HG02763 (cell line): ENCODE measurements at regions not wholly inside any gene's neighbourhood (a gene's known extent, or its start where the extent isn't known, plus 50 kb on each side); places are given as distances from the start of the nearest gene placed in this dataset.

Source experiments
- ATAC-seq: cut with Tn5 transposase; IDR thresholded peaks from one replicate; pipeline ENCODE4 v1.9.1; 2021; ENCODE audit warnings: mild to moderate bottlenecking, moderate library complexity; ENCODE audit not compliant: unreplicated experiment

DNA sequence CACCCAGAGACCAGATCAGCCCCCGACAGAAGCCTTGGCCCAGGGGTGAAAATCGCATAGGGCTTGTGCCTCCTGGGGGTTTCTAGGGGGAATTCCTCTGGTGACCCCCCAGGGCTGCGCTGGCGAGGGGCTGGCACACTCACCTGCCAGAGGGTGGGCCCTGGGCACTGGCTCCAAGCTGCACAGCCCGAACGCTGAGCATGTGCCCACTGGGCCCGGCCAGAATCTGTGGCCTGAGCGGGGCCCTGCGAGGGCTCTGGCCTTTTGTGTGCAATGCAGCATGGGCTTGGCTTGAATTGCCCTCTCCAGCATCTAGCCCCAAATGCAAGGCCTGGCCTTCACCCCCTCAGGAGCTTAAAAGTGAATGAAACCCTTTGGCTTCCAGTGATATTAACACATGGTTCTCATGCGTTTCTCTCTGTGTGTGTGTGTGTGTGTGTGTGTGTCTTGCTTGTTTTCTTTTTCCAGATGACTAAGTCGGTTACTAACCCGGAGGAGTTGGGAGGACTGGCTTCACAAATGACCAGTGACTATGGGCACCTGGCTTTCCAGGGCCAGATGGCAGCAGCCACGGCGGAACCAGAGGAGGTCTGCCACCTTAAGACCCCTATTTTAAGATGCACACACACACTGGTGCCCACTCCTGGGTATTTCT is 259.1 kb upstream of the TPM1 start:
- no peak for ATAC-seq

DNA sequence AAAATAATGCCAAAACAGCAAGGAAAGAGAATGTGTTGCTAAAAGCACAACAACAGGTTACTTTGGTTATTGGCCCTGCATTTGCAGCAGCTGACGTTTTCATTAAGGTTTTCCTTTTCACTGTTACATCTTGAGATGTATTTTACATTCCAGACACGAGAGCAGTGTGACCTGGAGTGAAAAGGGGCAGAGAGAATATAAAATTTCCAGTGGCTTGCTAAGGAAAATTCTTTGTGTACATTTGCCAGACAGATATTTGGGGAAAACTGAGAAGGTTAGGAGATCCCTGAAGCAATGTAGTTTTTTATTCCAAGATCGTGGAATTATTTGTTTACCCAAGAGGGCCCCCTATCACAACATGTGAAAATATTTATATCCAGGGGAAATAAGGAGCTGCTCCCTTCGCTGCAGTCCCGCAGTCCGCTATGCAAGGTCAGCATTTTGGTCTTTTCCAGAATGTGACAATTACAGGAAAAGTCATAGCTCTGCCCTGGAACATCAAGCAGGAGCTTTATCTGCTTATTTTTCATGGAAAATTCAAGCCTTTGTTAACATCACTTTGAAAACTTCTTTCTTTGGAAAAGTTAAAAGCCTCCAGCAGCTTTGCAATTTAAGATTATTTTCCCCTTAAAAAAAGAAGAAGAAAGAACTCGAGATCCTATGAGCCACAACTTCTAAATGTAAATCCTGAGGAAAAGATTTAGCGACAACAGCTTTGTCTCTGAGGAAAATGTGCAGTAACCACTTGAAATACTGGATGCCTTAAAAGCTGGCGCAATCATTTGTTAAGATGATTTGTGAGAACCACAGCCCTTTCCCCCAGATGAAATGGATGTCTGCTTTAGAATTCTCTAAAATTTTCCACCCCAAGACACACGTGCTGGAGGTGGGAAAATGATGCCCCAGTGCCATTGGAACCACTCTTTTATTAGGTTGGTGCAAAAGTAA is 256.4 kb upstream of the TPM1 start:
- ATAC-seq, result no peak

DNA sequence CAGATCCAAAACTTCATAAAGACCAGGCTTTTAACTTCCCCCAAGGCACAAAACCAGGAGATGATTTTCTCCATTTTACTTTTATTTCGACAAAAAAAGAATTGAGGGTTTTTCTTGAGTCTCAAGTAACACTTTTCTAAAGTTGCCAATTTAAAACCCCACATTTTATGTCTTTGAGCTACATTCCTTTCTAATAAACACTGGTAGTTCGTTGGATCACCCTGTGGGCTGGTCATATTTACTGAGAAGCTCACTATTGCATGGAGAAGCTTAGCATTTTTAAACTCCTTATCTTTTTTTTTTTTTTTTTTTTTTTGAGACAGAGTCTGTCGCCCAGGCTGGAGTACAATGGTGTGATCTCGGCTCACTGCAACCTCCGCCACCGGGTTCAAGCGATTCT is 255.1 kb upstream of the TPM1 start:
- ATAC-seq, result no peak

DNA sequence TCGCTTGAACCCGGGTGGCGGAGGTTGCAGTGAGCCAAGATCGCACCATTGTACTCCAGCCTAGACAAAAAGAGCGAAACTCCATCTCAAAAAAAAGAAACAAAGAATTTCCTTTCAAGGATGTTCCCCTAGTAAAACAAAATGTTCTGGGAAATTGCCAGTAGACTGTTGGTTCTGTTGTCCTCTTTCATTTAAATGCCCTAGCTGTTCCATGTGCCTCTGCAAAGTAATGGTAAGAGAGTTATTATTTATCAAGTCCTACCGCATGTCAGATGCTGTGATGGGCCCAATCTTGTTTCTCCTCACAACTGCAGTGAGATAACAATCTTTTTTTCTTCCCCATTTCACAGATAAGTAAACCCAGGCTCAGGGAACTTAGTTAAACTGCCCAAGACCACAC is 254.3 kb upstream of the TPM1 start:
- no peak for ATAC-seq

DNA sequence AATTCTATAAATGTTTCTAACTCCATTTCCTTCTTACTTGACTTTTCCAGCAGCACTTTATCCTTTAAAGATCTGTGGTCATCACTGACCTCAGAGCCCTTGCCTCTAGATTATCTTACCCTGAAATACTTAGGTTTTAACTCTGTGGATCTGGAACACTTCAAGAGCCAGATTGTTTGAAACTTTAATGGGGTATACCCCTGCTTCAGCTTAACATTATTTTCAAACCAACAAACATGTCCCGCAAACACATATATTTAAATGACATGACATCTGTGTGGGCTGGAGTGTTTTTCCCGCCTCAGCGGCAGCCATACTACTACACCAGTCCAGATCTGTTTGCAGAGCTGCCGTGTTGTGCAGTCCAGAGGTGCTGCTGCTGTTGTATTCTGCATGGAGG is 252.0 kb upstream of the TPM1 start:
- ATAC-seq, result no peak

DNA sequence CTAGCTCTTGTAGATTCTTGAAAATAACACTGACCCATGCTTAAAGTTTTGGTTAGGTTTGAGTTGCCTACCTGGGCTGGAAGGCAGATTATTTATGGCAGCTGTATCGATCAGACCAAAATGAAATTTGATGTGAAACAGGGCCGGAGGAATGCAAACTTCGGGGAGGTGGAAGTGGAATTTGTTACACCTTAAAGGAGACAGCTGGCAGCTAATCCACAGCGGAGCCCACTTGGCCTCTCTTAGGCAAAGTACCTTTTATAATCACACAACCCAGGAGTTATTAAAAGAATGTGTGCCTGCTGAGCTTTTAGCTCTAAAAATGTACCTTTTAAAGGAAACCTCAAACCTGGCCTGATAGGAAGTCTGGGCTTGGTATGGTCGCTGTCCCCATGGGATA is 250.9 kb upstream of the TPM1 start:
- ATAC-seq, result no peak

DNA sequence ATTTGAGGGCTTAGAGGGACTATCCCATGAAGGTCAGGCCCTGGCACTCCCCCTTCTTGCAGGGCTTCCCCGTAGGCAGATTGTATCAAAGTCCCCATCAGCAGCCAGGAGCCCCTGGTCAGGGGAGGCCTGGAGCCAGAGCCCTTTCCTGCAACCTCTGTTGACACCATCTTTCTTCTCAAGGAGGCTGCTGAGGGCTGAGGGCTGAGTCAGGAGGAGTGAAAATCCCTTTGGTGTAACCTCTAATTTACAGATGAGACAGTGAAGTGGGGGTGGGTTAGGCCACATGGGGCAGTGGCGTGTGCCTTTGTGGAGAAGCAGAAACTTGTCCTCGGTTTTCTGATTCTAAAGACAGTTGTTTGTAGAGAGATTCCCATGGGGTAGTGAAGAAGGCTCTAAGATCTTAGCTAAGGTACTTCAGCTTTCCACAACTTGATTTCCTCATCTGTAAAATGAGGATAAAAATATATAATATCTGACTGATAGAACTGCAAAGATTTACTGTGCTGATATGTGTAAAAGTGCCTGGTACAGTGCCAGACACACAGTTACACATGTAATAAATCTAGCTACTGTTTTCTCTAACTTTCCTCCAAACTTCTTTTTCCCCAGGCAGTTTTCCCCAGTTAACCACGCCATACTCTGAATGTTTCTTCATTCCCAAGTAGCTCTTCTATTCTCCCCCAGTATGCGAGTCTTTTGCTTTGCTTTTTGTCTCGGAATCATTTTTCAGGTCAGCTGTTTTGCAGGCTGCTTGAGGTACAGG is 249.4 kb upstream of the TPM1 start:
- no peak for ATAC-seq

DNA sequence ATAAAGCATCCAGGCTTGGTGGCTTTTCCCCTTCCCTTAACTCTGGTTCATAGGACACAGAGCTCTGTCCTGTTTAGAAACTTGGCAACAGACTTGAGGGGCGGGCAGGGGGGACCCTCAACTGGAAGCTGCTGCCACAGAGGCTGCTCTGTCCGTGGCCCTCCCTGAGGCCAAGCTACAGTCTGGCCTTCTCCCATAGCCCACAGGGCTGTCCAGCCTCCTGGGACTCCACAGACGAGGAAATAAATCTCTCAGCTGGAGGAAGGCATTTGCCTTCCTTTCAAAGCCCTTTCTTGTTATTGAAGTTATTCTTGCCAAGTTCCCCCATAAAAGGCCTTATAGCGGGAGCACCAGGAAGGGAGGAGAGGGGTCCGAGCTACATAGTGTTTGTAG is 248.8 kb upstream of the TPM1 start:
- ATAC-seq, result no peak

DNA sequence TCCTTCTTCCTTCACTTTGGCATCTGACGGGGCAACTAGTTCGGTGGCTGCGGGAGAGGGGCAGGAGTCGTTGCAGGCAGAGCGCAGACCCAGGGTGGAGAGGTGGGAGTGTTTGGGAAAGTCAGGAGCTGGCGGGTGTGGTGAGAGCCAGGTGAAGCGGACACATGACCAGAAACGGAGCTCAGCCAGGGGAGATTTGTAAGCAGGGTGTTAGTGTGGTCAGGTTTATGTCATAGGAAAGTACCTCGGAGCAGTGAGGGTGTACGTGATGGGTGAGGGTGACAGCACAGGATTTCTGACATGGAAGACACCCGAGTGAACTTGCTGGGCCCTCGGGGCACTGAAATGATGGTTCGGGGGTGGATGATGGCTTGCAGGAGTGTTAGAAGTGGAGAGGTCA is 247.4 kb upstream of the TPM1 start:
- ATAC-seq, result no peak

DNA sequence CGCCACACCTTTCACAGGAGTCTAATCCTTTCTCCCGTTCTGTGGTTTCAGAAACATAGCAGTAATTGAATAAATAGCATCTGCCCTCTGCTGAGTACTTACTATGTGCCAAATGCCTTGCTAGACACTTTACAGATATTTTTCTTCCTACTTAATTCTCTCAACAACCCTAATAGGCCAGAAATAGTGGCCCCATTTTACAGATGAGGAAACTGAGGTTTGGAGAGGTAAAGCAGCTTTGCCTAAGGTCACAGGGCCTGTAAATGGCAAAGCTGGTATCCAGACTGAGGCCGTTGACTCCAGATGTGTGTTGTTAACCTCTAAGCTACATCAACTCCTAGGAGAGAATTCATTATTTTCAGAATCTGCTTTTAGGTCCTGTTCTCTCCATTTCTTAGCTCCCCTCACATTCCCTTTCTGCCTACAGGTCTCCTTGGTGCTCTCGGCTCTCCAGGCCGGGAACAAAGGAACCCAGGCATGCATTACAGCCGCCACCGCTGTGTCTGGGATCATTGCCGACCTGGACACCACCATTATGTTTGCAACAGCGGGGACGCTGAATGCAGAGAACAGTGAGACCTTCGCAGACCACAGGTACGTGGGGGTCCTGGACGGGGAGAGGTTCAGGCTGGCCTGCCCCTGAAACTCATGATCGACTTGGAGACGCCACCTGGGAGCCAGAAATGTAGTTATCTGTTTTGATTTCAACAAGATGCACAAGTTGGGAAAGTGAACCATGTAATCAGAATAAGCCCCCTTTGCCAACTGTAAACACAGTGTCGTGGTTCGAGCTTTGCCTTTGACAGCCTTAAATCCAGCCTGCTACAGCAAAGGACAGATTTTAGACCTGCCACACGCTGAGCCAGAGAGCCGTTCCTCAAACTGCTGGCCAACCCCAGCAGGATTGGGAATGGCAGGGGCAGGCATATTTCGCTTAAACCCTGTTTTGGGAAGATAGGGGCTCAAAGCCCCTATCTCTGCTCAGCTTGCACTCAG is 246.5 kb upstream of the TPM1 start:
- no peak for ATAC-seq

DNA sequence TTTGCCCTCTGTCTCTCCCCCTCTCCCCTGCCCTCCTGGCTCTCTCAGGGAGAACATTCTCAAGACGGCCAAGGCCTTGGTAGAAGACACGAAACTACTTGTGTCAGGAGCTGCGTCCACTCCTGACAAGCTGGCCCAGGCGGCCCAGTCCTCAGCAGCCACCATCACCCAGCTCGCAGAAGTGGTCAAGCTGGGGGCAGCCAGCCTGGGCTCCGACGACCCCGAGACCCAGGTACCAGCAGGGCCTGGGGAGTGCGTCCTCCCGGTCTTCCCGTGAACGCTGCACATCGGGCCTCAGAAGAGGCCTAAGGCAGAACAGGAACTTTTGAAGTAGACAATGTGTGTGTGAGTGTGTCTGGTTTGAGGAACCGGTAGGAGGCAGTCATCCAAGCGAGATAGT is 245.4 kb upstream of the TPM1 start:
- no peak for ATAC-seq

DNA sequence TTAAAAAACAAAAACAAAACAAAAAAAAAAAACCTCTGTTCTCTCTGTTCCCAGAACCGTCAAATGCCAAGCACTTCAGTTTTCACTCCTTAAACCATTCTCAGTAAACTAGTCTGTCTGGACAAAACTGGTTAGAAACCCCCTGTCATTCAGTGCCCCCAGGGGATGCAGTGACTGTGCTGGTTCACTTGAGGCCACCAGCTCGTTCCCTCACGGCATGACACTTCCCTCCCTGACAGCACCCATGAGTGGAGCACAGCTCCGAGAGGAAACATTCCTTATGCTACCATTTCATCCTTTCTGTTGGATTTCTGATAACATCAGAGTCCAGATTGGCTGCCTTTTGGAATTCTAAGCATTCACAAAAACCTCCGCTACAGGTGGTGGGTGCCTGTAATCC is 244.0 kb upstream of the TPM1 start:
- ATAC-seq, result no peak

DNA sequence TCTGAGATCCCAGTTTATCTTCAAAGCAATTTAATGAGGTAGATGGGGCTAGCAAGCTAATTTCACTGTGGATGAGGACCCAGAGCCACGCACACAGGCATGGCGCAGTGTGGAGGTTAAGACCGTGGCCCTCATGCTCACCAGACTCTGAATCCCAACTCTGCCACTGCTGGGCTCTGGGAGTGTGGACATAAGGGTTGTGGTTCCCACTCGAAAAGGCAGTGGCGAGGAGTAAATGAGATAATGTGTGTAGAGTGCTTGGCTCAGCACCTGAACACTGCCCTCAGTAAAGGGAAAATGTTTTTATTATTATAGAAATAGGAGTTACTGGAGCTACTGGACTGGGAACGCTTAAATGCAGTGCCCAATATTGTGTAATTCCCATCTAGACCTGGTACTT is 243.5 kb upstream of the TPM1 start:
- ATAC-seq, result no peak

DNA sequence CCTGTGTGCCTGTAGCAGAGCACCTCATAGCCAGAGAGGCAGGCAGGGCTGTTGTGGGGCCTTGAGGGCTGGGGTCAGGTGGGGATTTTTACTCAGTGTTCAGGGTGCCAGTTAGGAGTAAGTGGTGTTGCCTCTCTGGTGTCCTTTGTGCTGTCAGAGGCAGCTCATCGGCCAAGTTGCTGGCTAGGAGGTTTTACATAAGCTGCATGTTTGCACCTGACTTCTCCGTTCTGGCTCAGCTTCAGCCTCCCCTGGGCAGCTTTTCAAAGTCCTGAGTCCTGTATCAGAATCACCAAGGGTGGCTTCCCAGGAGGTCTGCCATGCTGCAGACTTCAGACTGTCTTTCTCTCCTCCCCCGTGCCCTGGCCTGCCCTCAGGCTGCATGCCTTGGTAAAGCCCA is 242.6 kb upstream of the TPM1 start:
- no peak for ATAC-seq

DNA sequence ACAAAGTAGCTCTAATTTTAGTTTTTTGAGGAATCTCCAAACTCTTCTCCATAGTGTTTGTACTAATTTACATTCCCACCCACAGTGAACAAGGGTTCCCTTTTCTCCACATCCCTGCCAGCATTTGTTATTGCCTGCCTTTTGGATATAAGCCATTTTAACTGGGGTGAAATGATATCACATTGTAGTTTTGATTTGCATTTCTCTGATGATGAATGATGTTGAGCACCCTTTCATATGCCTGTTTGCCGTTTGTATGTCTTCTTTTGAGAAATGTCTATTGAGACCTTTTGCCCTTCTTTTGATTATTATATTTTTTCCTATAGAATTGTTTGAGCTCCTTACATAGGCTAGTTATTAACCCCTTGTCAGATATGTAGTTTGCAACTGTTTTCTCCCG is 239.9 kb upstream of the TPM1 start:
- ATAC-seq, result no peak

DNA sequence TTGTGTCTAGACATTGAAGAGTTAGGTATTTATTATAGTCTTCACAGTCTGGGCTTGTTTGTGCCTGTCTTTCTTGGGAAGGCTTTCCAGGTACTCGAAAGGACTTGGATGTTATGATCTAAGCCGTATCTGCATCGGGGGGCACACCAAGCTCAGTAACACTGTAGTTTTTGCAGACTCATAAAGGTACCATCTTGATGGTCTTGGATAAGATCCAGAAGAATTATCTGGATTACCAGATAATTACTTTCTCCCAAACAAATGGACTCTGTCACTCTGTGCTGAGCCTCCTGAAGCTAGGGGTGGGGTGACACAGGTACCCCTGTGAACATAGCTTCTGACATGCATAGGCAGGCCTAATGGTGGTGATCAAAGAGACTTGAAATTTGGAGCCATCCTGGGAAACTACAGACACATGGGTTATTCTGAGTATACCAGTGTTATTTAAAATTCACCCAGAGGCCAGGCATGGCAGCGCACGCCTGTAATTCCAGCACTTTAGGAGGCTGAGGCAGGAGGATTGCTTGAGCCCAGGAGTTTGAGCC is 238.6 kb upstream of the TPM1 start:
- ATAC-seq, result no peak

DNA sequence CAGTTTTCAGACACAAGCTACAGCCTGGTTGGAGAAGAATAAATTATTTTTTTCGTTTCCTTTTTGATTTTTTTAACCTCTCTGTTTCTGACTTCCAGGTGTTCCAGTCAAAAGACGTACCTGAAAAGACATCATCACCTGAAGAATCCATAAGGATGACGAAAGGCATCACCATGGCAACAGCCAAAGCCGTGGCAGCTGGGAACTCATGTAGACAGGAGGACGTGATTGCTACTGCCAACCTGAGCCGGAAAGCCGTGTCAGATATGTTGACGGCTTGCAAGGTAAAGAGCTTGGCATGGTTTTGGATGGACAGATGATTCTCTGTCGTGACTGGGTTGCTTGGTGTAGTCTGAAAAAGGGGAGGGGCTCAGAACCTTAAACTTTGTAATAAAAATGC is 237.0 kb upstream of the TPM1 start:
- ATAC-seq, result no peak

DNA sequence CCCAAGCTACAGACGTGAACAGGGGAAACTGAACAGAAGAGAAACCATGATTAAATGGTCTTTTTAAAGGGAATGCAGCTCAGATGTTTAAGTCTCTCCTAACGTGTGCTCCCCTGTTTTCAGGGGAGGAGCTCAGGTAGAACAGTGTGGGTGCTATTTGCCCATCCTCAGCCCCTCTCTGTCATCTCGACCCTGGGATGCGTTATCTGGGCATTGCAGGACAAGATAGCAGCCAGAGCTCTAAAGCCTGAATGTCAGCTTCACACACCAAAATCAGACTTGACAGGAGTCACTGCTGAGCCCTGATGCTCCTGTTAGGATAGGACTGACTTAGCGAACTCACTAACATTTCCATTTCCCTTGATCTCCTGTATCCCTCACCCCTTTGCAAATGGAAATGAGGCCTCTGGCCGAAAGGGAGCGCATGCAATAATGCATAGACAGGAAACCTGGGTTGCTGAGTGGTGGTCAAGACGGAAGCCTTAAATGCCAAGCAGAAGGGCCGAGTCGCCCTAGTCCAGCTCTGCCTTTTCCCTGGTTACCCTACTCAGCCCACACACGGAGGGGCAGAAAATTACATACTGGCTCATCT is 234.9 kb upstream of the TPM1 start:
- ATAC-seq, result no peak

DNA sequence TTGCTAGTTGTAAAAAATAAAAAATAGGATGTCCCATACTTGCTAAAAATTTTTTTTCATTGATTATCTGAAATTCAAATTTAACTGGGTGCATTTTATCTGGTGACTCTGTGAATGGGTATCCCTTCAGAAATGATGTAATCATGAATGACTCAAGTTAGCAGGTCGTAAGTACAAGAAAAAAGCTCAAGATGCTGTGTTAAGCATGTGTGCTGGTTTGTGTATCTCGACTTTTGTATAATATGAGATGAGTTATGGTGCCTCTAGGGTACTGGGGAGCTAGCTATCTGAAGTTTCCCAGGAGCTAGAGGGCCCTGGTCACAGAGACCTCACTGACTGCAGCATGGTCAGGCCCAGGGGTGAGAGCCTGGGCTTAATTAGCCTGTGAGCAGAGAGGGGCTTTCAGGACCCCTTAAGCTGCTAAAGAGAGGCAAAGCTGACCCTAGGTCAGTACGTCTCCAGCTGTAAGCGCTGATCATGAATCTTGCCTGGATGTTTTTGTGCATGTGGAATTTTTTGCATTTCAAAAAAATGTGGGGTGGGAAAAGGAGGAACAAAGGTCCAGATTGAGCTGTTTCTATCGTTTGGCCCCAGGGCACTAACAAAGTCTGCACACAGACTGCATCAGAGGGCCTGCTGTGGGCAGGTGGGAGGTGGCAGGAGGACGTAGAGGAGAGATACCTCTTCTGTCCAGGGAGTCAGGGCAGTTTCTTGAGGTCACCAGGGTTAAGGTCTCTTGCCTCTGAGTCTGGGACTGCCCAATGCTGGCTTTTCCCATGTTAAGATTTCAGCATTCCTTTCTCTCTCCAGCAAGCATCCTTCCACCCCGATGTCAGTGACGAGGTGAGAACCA is 233.2 kb upstream of the TPM1 start:
- no peak for ATAC-seq
